H1 (cell line): ENCODE measurements at regions not wholly inside any gene's neighbourhood (a gene's known extent, or its start where the extent isn't known, plus 50 kb on each side); places are given as distances from the start of the nearest gene placed in this dataset.

Experiments used
- CBX5 ChIP-seq: fragments of 300-800, 300-1000 bp; sonication (generic); IDR thresholded peaks from 2 replicates; pipeline ENCODE4 v1.7.1; 2016; ENCODE audit warnings: antibody characterized with exemption, low read length, low read depth
- CHD7 ChIP-seq: fragments of 300-600 bp; sonication (generic); IDR thresholded peaks from 2 replicates; pipeline ENCODE4 v1.7.1; 2012; ENCODE audit warnings: low read length, moderate library complexity, mild to moderate bottlenecking, inconsistent platforms; ENCODE audit not compliant: insufficient replicate concordance
- GTF2F1 ChIP-seq: IDR thresholded peaks from 2 replicates; pipeline ENCODE4 v1.6.1; 2012; ENCODE audit warnings: low read depth, low read length, improper control_type of control experiment, borderline replicate concordance
- HDAC6 ChIP-seq: IDR thresholded peaks from one replicate; pipeline ENCODE4 v1.7.1; 2012; ENCODE audit warnings: low read depth, mild to moderate bottlenecking, inconsistent platforms, low read length, moderate library complexity
- MAX ChIP-seq: IDR thresholded peaks from 2 replicates; pipeline ENCODE4 v1.6.1; 2012; ENCODE audit warnings: inconsistent platforms
- NRF1 ChIP-seq: IDR thresholded peaks from 2 replicates; pipeline ENCODE4 v1.6.1; 2011; ENCODE audit warnings: mild to moderate bottlenecking, low read depth, low read length, improper control_type of control experiment
- SP4 ChIP-seq: IDR thresholded peaks from 2 replicates; pipeline ENCODE4 v1.6.1; 2012; ENCODE audit warnings: low read length, inconsistent platforms

DNA sequence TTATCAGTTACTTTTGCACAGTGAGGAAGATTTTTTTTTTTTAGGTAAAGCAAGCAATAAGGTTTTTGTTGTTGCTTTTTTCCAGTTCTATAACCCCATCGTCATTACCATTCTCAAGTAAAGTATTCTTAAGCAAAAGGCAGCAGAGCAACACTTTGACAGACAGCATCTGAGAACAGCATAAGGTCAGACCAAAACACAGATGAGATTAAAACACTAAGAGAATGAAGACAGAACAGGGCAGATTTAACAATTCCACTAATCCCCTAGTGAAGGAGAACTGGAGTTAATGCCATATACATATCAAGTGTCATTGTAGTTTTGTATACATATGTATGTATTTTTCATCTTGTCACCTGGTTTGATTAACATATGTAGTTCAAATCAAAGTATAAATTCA is 290.2 kb downstream of the METTL4 start (continued):
- TF ChIP-seq CHD7 (no peak), SP4 (no peak), MAX (no peak), HDAC6 (no peak), NRF1 (no peak), CBX5 (no peak), GTF2F1 (no peak)
